IMR-90 (cell line): ENCODE measurements at regions not wholly inside any gene's neighbourhood (a gene's known extent, or its start where the extent isn't known, plus 50 kb on each side); places are given as distances from the start of the nearest gene placed in this dataset.

Experiments used
- ATAC-seq: fragments of 200-7000 bp; cut with Tn5 transposase; 2 replicates; pipeline ENCODE4 v1.9.1; 2020; ENCODE audit warnings: low read depth, mild to moderate bottlenecking, moderate library complexity
- BruUV-seq: library from RNA; stranded (reverse); fragments of 400-500 nt; replicated peaks from 2 replicates; lab custom pipeline; 2021; lab: Mats Ljungman, UMichigan
- CTCF ChIA-PET: fragments of 300-600 bp; formaldehyde crosslinking; extraction: SDS; loops from one replicate; lab custom pipeline; 2021; ENCODE audit warnings: antibody characterized with exemption; lab: Yijun Ruan, JAX
- POLR2A ChIA-PET: fragments of 300-600 bp; sonication (Branson Sonifier 250); formaldehyde crosslinking; loops from one replicate; lab custom pipeline; 2022; ENCODE audit warnings: antibody characterized with exemption; ENCODE audit not compliant: unreplicated experiment; lab: Charles Lee
- DNase-seq: peaks from one replicate; pipeline ENCODE4 v3.0.0; 2013
- H2AFZ ChIP-seq: replicated peaks from 2 replicates; pipeline ENCODE3; 2013; ENCODE audit warnings: low read length, mild to moderate bottlenecking; ENCODE audit not compliant: poor library complexity
- H2AK5ac ChIP-seq: 2 replicates; pipeline ENCODE4 v1.6.1; 2013; ENCODE audit warnings: low read depth, low read length, inconsistent platforms
- H2AK9ac ChIP-seq: replicated peaks from 2 replicates; pipeline ENCODE3; 2013; ENCODE audit warnings: mild to moderate bottlenecking, low read depth, low read length, moderate library complexity; ENCODE audit not compliant: poor library complexity
- H2BK120ac ChIP-seq: 2 replicates; pipeline ENCODE4 v1.6.1; 2013; ENCODE audit warnings: low read depth, low read length, inconsistent platforms
- H2BK15ac ChIP-seq: 3 replicates; pipeline ENCODE4 v1.6.1; 2013; ENCODE audit warnings: low read depth, low read length, inconsistent platforms
- H2BK20ac ChIP-seq: 2 replicates; pipeline ENCODE4 v1.6.1; 2013; ENCODE audit warnings: low read depth, mild to moderate bottlenecking, inconsistent platforms, low read length, moderate library complexity
- H2BK5ac ChIP-seq: 2 replicates; pipeline ENCODE4 v1.6.1; 2013; ENCODE audit warnings: mild to moderate bottlenecking, low read depth, low read length, inconsistent platforms; ENCODE audit not compliant: poor library complexity, severe bottlenecking
- H3K14ac ChIP-seq: replicated peaks from 2 replicates; pipeline ENCODE4 v1.6.1; 2013; ENCODE audit warnings: low read depth, low read length, inconsistent platforms
- H3K18ac ChIP-seq: 2 replicates; pipeline ENCODE4 v1.6.1; 2013; ENCODE audit warnings: low read depth, low read length, control low read depth
- H3K23ac ChIP-seq: 2 replicates; pipeline ENCODE4 v1.6.1; 2013; ENCODE audit warnings: low read depth, low read length, inconsistent platforms
- H3K27ac ChIP-seq: 2 replicates; pipeline ENCODE4 v1.5.1; 2013; ENCODE audit warnings: mild to moderate bottlenecking, control low read depth, low read length; ENCODE audit not compliant: insufficient read depth
- H3K27me3 ChIP-seq: 2 replicates; pipeline ENCODE4 v1.6.1; 2013; ENCODE audit warnings: low read length; ENCODE audit not compliant: control insufficient read depth, insufficient read depth
- H3K36me3 ChIP-seq: 2 replicates; pipeline ENCODE4 v1.6.1; 2013; ENCODE audit warnings: low read length, mixed read lengths; ENCODE audit not compliant: control insufficient read depth, insufficient read depth
- H3K4ac ChIP-seq: 2 replicates; pipeline ENCODE4 v1.6.1; 2013; ENCODE audit warnings: low read depth, low read length, inconsistent platforms
- H3K4me1 ChIP-seq: 2 replicates; pipeline ENCODE4 v1.6.1; 2013; ENCODE audit warnings: low read length, mixed read lengths; ENCODE audit not compliant: control insufficient read depth, insufficient read depth
- H3K4me2 ChIP-seq: 2 replicates; pipeline ENCODE4 v1.6.1; 2013; ENCODE audit warnings: low read depth, mild to moderate bottlenecking, control low read depth, low read length, moderate library complexity
- H3K4me3 ChIP-seq: 2 replicates; pipeline ENCODE4 v1.5.1; 2013; ENCODE audit warnings: low read depth, mild to moderate bottlenecking, control low read depth, low read length, moderate library complexity; ENCODE audit not compliant: insufficient read depth
- H3K56ac ChIP-seq: 2 replicates; pipeline ENCODE4 v1.6.1; 2013; ENCODE audit warnings: low read length, inconsistent platforms; ENCODE audit not compliant: insufficient read depth; ENCODE audit errors: extremely low read depth
- H3K79me1 ChIP-seq, 2 experiments: 2 replicates each; pipeline ENCODE4 v1.6.1; 2013; ENCODE audit warnings: low read length in 2 of 2, inconsistent platforms in 1 of 2, low read depth in 1 of 2
- H3K9ac ChIP-seq: 2 replicates; pipeline ENCODE4 v1.6.1; 2013; ENCODE audit warnings: low read depth, low read length, control low read depth
- H3K9me1 ChIP-seq: 2 replicates; pipeline ENCODE4 v1.6.1; 2013; ENCODE audit warnings: low read length, inconsistent platforms; ENCODE audit not compliant: insufficient read depth
- H3K9me3 ChIP-seq: 2 replicates; pipeline ENCODE4 v1.6.1; 2013; ENCODE audit warnings: low read length; ENCODE audit not compliant: control insufficient read depth, insufficient read depth
- H4K20me1 ChIP-seq: 2 replicates; pipeline ENCODE4 v1.6.1; 2013; ENCODE audit warnings: low read length, inconsistent platforms; ENCODE audit not compliant: insufficient read depth
- H4K5ac ChIP-seq: 2 replicates; pipeline ENCODE4 v1.6.1; 2013; ENCODE audit warnings: mild to moderate bottlenecking, low read depth, low read length, control low read depth
- H4K8ac ChIP-seq, 2 experiments: 2 replicates each; pipeline ENCODE4 v1.6.1; 2013; ENCODE audit warnings: low read depth in 2 of 2, low read length in 2 of 2, control low read depth in 1 of 2, inconsistent platforms in 1 of 2
- H4K91ac ChIP-seq: 2 replicates; pipeline ENCODE4 v1.6.1; 2013; ENCODE audit warnings: low read depth, low read length, inconsistent platforms; ENCODE audit not compliant: insufficient read depth
- BHLHE40 ChIP-seq: fragments of 150-350 bp; IDR thresholded peaks from 2 replicates; pipeline ENCODE4 v1.6.1; 2016; ENCODE audit warnings: mild to moderate bottlenecking, low read depth, low read length
- CEBPB ChIP-seq: IDR thresholded peaks from 2 replicates; pipeline ENCODE4 v1.6.1; 2012; ENCODE audit warnings: low read depth, low read length, improper control_type of control experiment
- CHD1 ChIP-seq: IDR thresholded peaks from 2 replicates; pipeline ENCODE4 v1.6.1; 2012; ENCODE audit warnings: low read depth, low read length, improper control_type of control experiment
- CTCF ChIP-seq: conservative IDR thresholded peaks from 2 replicates; pipeline ENCODE4 v1.5.1; 2012; ENCODE audit warnings: mild to moderate bottlenecking, low read depth, low read length, improper control_type of control experiment
- FOS ChIP-seq: fragments of 150-350 bp; IDR thresholded peaks from 2 replicates; pipeline ENCODE4 v1.6.1; 2016; ENCODE audit warnings: low read depth, low read length
- MAFK ChIP-seq: IDR thresholded peaks from 2 replicates; pipeline ENCODE4 v1.6.1; 2012; ENCODE audit warnings: low read depth, low read length, improper control_type of control experiment
- MAZ ChIP-seq: IDR thresholded peaks from 2 replicates; pipeline ENCODE4 v1.6.1; 2012; ENCODE audit warnings: low read depth, mild to moderate bottlenecking, low read length, improper control_type of control experiment, moderate library complexity, borderline replicate concordance
- MXI1 ChIP-seq: IDR thresholded peaks from 2 replicates; pipeline ENCODE4 v1.6.1; 2012; ENCODE audit warnings: low read depth, mild to moderate bottlenecking, low read length, moderate library complexity, borderline replicate concordance
- NFE2L2 ChIP-seq: fragments of 150-350 bp; IDR thresholded peaks from 2 replicates; pipeline ENCODE4 v1.6.1; 2016; ENCODE audit warnings: low read depth, mild to moderate bottlenecking, low read length
- POLR2A ChIP-seq: IDR thresholded peaks from 2 replicates; pipeline ENCODE4 v1.6.1; 2012; ENCODE audit warnings: mild to moderate bottlenecking, low read depth, low read length
- RAD21 ChIP-seq: IDR thresholded peaks from 2 replicates; pipeline ENCODE4 v1.6.1; 2012; ENCODE audit warnings: low read length, improper control_type of control experiment
- RCOR1 ChIP-seq: IDR thresholded peaks from 2 replicates; pipeline ENCODE4 v1.6.1; 2012; ENCODE audit warnings: mild to moderate bottlenecking, low read length, improper control_type of control experiment; ENCODE audit not compliant: insufficient replicate concordance
- RFX5 ChIP-seq: IDR thresholded peaks from 2 replicates; pipeline ENCODE4 v1.8.0; 2012; ENCODE audit warnings: low read depth, mild to moderate bottlenecking, low read length, moderate library complexity
- SMC3 ChIP-seq: fragments of 150-350 bp; IDR thresholded peaks from 2 replicates; pipeline ENCODE4 v1.6.1; 2016; ENCODE audit warnings: low read depth, mild to moderate bottlenecking, antibody characterized with exemption, low read length, moderate library complexity
- WGBS, 2 experiments: methylation state at CpG; one replicate each; pipeline versions ENCODE4 v1.1.5 to v1.1.7; 2013; ENCODE audit warnings: missing lambda C conversion rate in 2 of 2; ENCODE audit not compliant: insufficient read length in 1 of 2; ENCODE audit errors: extremely low coverage in 2 of 2; 5-methylcytosine and 5-hydroxymethylcytosine counted together
- dilution Hi-C: fragments of 300-500 bp; cut with HindIII; formaldehyde crosslinking; loops from one replicate; pipeline ENCODE4 v1.14.3; 2018; ENCODE audit warnings: low sequenced_read_pairs; ENCODE audit not compliant: unreplicated experiment
- in situ Hi-C: fragments of 300-500 bp; cut with MboI; formaldehyde crosslinking; loops from 3 replicates; pipeline ENCODE4 v1.14.3; 2019; ENCODE audit warnings: low sequenced_read_pairs, inconsistent platforms, mixed read lengths
- intact Hi-C: fragments of 100-400 bp; cut with micrococcal nuclease; formaldehyde crosslinking; loops from 2 replicates; pipeline ENCODE4 v1.10.0; 2022
- TF ChIP-seq, protein P1 (sequence below): fragments of 150-350 bp; IDR thresholded peaks from 2 replicates; pipeline ENCODE4 v1.6.1; 2016; ENCODE audit warnings: low read depth, mild to moderate bottlenecking, low read length, moderate library complexity, borderline replicate concordance
- TF ChIP-seq, protein P2 (sequence below): fragments of 150-350 bp; IDR thresholded peaks from 2 replicates; pipeline ENCODE4 v1.6.1; 2017; ENCODE audit warnings: mild to moderate bottlenecking, antibody characterized with exemption, low read length, low read depth

- Histone ChIP-seq H3K9me3 (no peaks in the 10 kb centered on the region), H3K56ac (no peak overlapping the region), H2BK5ac (no peak overlapping the region), H3K27ac (no peak overlapping the region), H4K20me1 (no peaks in the 10 kb centered on the region), H2BK20ac (no peak overlapping the region), H3K4me2 (no peak overlapping the region), H3K4me1 (no peaks in the 10 kb centered on the region), H3K79me1 (no peaks in the 10 kb centered on the region), H2AFZ (no peak overlapping the region), H2AK5ac (no peak overlapping the region), H2BK15ac (no peak overlapping the region), H3K23ac (no peak overlapping the region), H4K5ac (no peak overlapping the region), H3K14ac (no peak overlapping the region), H3K36me3 (no peaks in the 10 kb centered on the region), H3K4me3 (no peak overlapping the region), H3K9ac (no peak overlapping the region), H4K91ac (no peak overlapping the region), H3K18ac (no peak overlapping the region), H2AK9ac (no peak overlapping the region), H3K27me3 (peaks cover 28% of the 10 kb centered on the region), H3K9me1 (no peaks in the 10 kb centered on the region), H2BK120ac (no peak overlapping the region), H3K4ac (no peak overlapping the region), H4K8ac (no peak overlapping the region)
- 73% methylated on average over 2 of the region's 8 CpGs; no CpG with 5 or more reads in 1 of the 2 experiments for WGBS, 2 experiments
- POLR2A ChIA-PET: no interaction called here
- CTCF ChIA-PET: interaction anchor here (1.0 kb wide), 1 partner anchor 16 kb away, joined by 3 read pairs; no protein-coding TSS in a partner anchor
- TF ChIP-seq NFE2L2: no peak
- TF ChIP-seq RFX5: no peak
- TF ChIP-seq, protein P1, sequence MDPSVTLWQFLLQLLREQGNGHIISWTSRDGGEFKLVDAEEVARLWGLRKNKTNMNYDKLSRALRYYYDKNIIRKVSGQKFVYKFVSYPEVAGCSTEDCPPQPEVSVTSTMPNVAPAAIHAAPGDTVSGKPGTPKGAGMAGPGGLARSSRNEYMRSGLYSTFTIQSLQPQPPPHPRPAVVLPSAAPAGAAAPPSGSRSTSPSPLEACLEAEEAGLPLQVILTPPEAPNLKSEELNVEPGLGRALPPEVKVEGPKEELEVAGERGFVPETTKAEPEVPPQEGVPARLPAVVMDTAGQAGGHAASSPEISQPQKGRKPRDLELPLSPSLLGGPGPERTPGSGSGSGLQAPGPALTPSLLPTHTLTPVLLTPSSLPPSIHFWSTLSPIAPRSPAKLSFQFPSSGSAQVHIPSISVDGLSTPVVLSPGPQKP: no peak
- TF ChIP-seq, protein P2, sequence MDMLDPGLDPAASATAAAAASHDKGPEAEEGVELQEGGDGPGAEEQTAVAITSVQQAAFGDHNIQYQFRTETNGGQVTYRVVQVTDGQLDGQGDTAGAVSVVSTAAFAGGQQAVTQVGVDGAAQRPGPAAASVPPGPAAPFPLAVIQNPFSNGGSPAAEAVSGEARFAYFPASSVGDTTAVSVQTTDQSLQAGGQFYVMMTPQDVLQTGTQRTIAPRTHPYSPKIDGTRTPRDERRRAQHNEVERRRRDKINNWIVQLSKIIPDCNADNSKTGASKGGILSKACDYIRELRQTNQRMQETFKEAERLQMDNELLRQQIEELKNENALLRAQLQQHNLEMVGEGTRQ: no peak
- TF ChIP-seq SMC3: no peak
- no peak for TF ChIP-seq RCOR1
- TF ChIP-seq POLR2A: no peak
- no peak for TF ChIP-seq CEBPB
- TF ChIP-seq CHD1: no peak
- TF ChIP-seq MAZ: no peak
- no peak for TF ChIP-seq MAFK
- no peak for TF ChIP-seq CTCF
- TF ChIP-seq RAD21: no peak
- TF ChIP-seq BHLHE40: no peak
- no peak for TF ChIP-seq FOS
- TF ChIP-seq MXI1: no peak
- DNase-seq (no peak), ATAC-seq (no peak)
- dilution Hi-C loops: no loop called here
- in situ Hi-C loops: no loop called here
- intact Hi-C loops: no loop called here
- BruUV-seq: no TSS peak
Observed at GRCh38 chr4:185898413-185898812, 86.4 kb upstream of the SORBS2 start.
